ENCODE measurements at regions not wholly inside any gene's neighbourhood (a gene's known extent, or its start where the extent isn't known, plus 50 kb on each side); places are given as distances from the start of the nearest gene placed in this dataset.
"Not testable (repeated sequence)": the region's sequence is repeated elsewhere in the genome, so short reads cannot be mapped to it uniquely, and the experiment has no call there.

GRCh38 chr13:54415753-54416366 lies 1387.2 kb downstream of the OLFM4 start:
- DNase-seq = no peak

- DNase-seq = not testable (repeated sequence)
These were observed 1394.3 kb downstream of the OLFM4 start for GRCh38 chr13:54422946-54423345.

- peak; percentile 24 for DNase-seq
These were observed 1395.7 kb downstream of the OLFM4 start for GRCh38 chr13:54424344-54424743.

- DNase-seq = peak; percentile 63
These were observed 1405.0 kb downstream of the OLFM4 start for GRCh38 chr13:54433493-54434206.

GRCh38 chr13:54440853-54441400 lies 1412.3 kb downstream of the OLFM4 start:
- DNase-seq = not testable (repeated sequence)

- DNase-seq = no peak
These were observed 1416.8 kb downstream of the OLFM4 start for GRCh38 chr13:54445453-54445852.

GRCh38 chr13:54445865-54446264 lies 1417.3 kb downstream of the OLFM4 start:
- DNase-seq = no peak

GRCh38 chr13:54449922-54450321 lies 1421.3 kb downstream of the OLFM4 start:
- DNase-seq = no peak

GRCh38 chr13:54484166-54484565 lies 1455.6 kb downstream of the OLFM4 start:
- DNase-seq = no peak

- DNase-seq = no peak
These were observed 1458.0 kb downstream of the OLFM4 start for GRCh38 chr13:54486421-54487166.

- DNase-seq = no peak
These were observed 1460.7 kb downstream of the OLFM4 start for GRCh38 chr13:54489359-54489758.

GRCh38 chr13:54492995-54493394 lies 1464.4 kb downstream of the OLFM4 start:
- DNase-seq = no peak

GRCh38 chr13:54511366-54511765 lies 1482.8 kb downstream of the OLFM4 start:
- DNase-seq = no peak

- DNase-seq = no peak
These were observed 1484.6 kb downstream of the OLFM4 start for GRCh38 chr13:54513254-54513653.

GRCh38 chr13:54536112-54536511 lies 1507.5 kb downstream of the OLFM4 start:
- DNase-seq = peak; percentile 5

GRCh38 chr13:54563286-54563685 lies 1534.7 kb downstream of the OLFM4 start:
- DNase-seq = no peak

- peak; percentile 51 for DNase-seq
These were observed 1543.4 kb downstream of the OLFM4 start for GRCh38 chr13:54572037-54572436.

- peak; percentile 1 for DNase-seq
These were observed 1544.6 kb downstream of the OLFM4 start for GRCh38 chr13:54573186-54573585.

- DNase-seq = peak; percentile 3
These were observed 1546.2 kb downstream of the OLFM4 start for GRCh38 chr13:54574791-54575190.

GRCh38 chr13:54591540-54591939 lies 1562.9 kb downstream of the OLFM4 start:
- no peak for DNase-seq

- DNase-seq = no peak
These were observed 1563.6 kb downstream of the OLFM4 start for GRCh38 chr13:54592201-54592600.

- DNase-seq = no peak
These were observed 1564.9 kb downstream of the OLFM4 start for GRCh38 chr13:54593504-54593903.

- DNase-seq = no peak
These were observed 1569.0 kb downstream of the OLFM4 start for GRCh38 chr13:54597540-54598088.

All from NCI-H146 (cell line).